Stimulated activated CD8-positive, alpha-beta memory T cell treated with anti-CD3 and anti-CD28 coated beads, Interleukin-12 subunit alpha, Interleukin-12 subunit beta, amount 100 ng/mL, for 1 hour (primary cell): ENCODE measurements at regions not wholly inside any gene's neighbourhood (a gene's known extent, or its start where the extent isn't known, plus 50 kb on each side); places are given as distances from the start of the nearest gene placed in this dataset.
"Not testable (repeated sequence)": the region's sequence is repeated elsewhere in the genome, so short reads cannot be mapped to it uniquely, and the experiment has no call there.

ENCODE experiments used
- DNase-seq: peaks from one replicate; pipeline ENCODE4 v3.0.0-alpha.2; 2020; ENCODE audit warnings: low read depth

GRCh38 chr10:2340831-2341647, 603.7 kb upstream of the ADARB2 start:
- DNase-seq: no peak

- no peak for DNase-seq
Measured at GRCh38 chr10:2335626-2336025, 598.3 kb upstream of the ADARB2 start.

- DNase-seq: no peak
Measured at GRCh38 chr10:2334575-2334974, 597.2 kb upstream of the ADARB2 start.

GRCh38 chr10:2329082-2329481, 591.8 kb upstream of the ADARB2 start:
- DNase-seq: no peak

- no peak for DNase-seq
Measured at GRCh38 chr10:2326411-2326810, 589.1 kb upstream of the ADARB2 start.

GRCh38 chr10:2315045-2315485, 577.7 kb upstream of the ADARB2 start:
- DNase-seq: not testable (repeated sequence)

- no peak for DNase-seq
Measured at GRCh38 chr10:2306081-2306480, 568.8 kb upstream of the ADARB2 start.

- no peak for DNase-seq
Measured at GRCh38 chr10:2303169-2303568, 565.8 kb upstream of the ADARB2 start.

GRCh38 chr10:2301227-2301626, 563.9 kb upstream of the ADARB2 start:
- DNase-seq: no peak

- no peak for DNase-seq
Measured at GRCh38 chr10:2300231-2300630, 562.9 kb upstream of the ADARB2 start.

- no peak for DNase-seq
Measured at GRCh38 chr10:2296179-2296891, 559.0 kb upstream of the ADARB2 start.

GRCh38 chr10:2294739-2295138, 557.4 kb upstream of the ADARB2 start:
- DNase-seq: no peak

- DNase-seq: no peak
Measured at GRCh38 chr10:2284071-2284470, 546.7 kb upstream of the ADARB2 start.

- no peak for DNase-seq
Measured at GRCh38 chr10:2282202-2282601, 544.9 kb upstream of the ADARB2 start.

- DNase-seq: no peak
Measured at GRCh38 chr10:2280713-2281300, 543.5 kb upstream of the ADARB2 start.

GRCh38 chr10:2279711-2280110, 542.4 kb upstream of the ADARB2 start:
- DNase-seq: no peak

GRCh38 chr10:2278363-2278762, 541.0 kb upstream of the ADARB2 start:
- DNase-seq: no peak

GRCh38 chr10:2263561-2263960, 526.2 kb upstream of the ADARB2 start:
- DNase-seq: no peak

GRCh38 chr10:2262878-2263277, 525.6 kb upstream of the ADARB2 start:
- DNase-seq: no peak

GRCh38 chr10:2262333-2262732, 525.0 kb upstream of the ADARB2 start:
- DNase-seq: no peak

- no peak for DNase-seq
Measured at GRCh38 chr10:2256241-2256640, 518.9 kb upstream of the ADARB2 start.

- no peak for DNase-seq
Measured at GRCh38 chr10:2252096-2252495, 514.8 kb upstream of the ADARB2 start.

- DNase-seq: no peak
Measured at GRCh38 chr10:2251631-2252030, 514.3 kb upstream of the ADARB2 start.
